HEK293 (cell line): ENCODE measurements at regions not wholly inside any gene's neighbourhood (a gene's known extent, or its start where the extent isn't known, plus 50 kb on each side); places are given as distances from the start of the nearest gene placed in this dataset.

ENCODE experiments used
- CTCF ChIA-PET: fragments of 350-600 bp; formaldehyde crosslinking; extraction: SDS; loops from one replicate; lab custom pipeline; 2021; ENCODE audit warnings: antibody characterized with exemption; lab: Yijun Ruan, JAX
- POLR2A ChIA-PET: fragments of 300-600 bp; formaldehyde crosslinking; extraction: SDS; loops from one replicate; lab custom pipeline; 2020; ENCODE audit warnings: antibody characterized with exemption, inconsistent platforms; lab: Yijun Ruan, JAX
- H3K27ac ChIP-seq: fragments of 200-500 bp; sonication (Bioruptor generic); 2 replicates; pipeline ENCODE4 v1.5.1; 2014; ENCODE audit warnings: low read depth, low read length, control low read depth, inconsistent platforms; ENCODE audit errors: extremely low read depth
- H3K36me3 ChIP-seq, 2 experiments: fragments of 200-500 bp in 1 of 2; sonication (Bioruptor generic) in 1 of 2; 1 replicate in 1 of 2; 2 replicates in 1 of 2; pipeline ENCODE4 v1.5.1; 2014 to 2017; ENCODE audit warnings: inconsistent platforms in 2 of 2, low read length in 2 of 2; ENCODE audit not compliant: control insufficient read depth in 2 of 2, insufficient read depth in 1 of 2
- H3K4me1 ChIP-seq: fragments of 200-500 bp; sonication (Bioruptor generic); 2 replicates; pipeline ENCODE4 v1.5.1; 2014; ENCODE audit warnings: mild to moderate bottlenecking, low read length, inconsistent platforms; ENCODE audit not compliant: control insufficient read depth, insufficient read depth
- H3K4me3 ChIP-seq: 2 replicates; pipeline ENCODE4 v1.5.1; 2011; ENCODE audit warnings: low read depth, mild to moderate bottlenecking, control low read depth, low read length, moderate library complexity
- H3K9me3 ChIP-seq: fragments of 200-500 bp; sonication (Bioruptor generic); 2 replicates; pipeline ENCODE4 v1.5.1; 2014; ENCODE audit warnings: low read depth, low read length, inconsistent platforms; ENCODE audit not compliant: control insufficient read depth, insufficient read depth
- BCL6B ChIP-seq: fragments of 450-650 bp; formaldehyde crosslinking; IDR thresholded peaks from 2 replicates; pipeline ENCODE4 v1.5.1; 2017; ENCODE audit warnings: missing biosample characterization, missing genetic modification characterization
- CTCF ChIP-seq: fragments of 450-650 bp; formaldehyde crosslinking; IDR thresholded peaks from 2 replicates; pipeline ENCODE4 v1.5.1; 2016; ENCODE audit warnings: missing biosample characterization, missing genetic modification characterization
- YY2 ChIP-seq: fragments of 450-650 bp; formaldehyde crosslinking; IDR thresholded peaks from 2 replicates; pipeline ENCODE4 v1.5.1; 2016; ENCODE audit warnings: missing biosample characterization, missing genetic modification characterization
- ZBTB1 ChIP-seq: fragments of 450-650 bp; formaldehyde crosslinking; IDR thresholded peaks from 2 replicates; pipeline ENCODE4 v1.5.1; 2016; ENCODE audit warnings: missing biosample characterization, missing genetic modification characterization
- ZBTB48 ChIP-seq: fragments of 450-650 bp; formaldehyde crosslinking; IDR thresholded peaks from 2 replicates; pipeline ENCODE4 v1.5.1; 2016; ENCODE audit warnings: missing biosample characterization, missing genetic modification characterization
- ZNF211 ChIP-seq: fragments of 450-650 bp; formaldehyde crosslinking; IDR thresholded peaks from 2 replicates; pipeline ENCODE4 v1.5.1; 2016; ENCODE audit warnings: low read depth, missing biosample characterization, missing genetic modification characterization
- ZNF24 ChIP-seq: fragments of 450-650 bp; formaldehyde crosslinking; IDR thresholded peaks from 2 replicates; pipeline ENCODE4 v1.5.1; 2016; ENCODE audit warnings: missing biosample characterization, missing genetic modification characterization
- ZNF341 ChIP-seq: fragments of 450-650 bp; formaldehyde crosslinking; IDR thresholded peaks from 2 replicates; pipeline ENCODE4; 2016; ENCODE audit warnings: low read depth, missing biosample characterization, missing genetic modification characterization
- ZNF366 ChIP-seq: fragments of 450-650 bp; formaldehyde crosslinking; conservative IDR thresholded peaks from 2 replicates; pipeline ENCODE4 v1.5.1; 2016; ENCODE audit warnings: missing biosample characterization, missing genetic modification characterization
- ZNF394 ChIP-seq: fragments of 450-650 bp; formaldehyde crosslinking; IDR thresholded peaks from 2 replicates; pipeline ENCODE4 v1.5.1; 2016; ENCODE audit warnings: missing biosample characterization, missing genetic modification characterization, mild to moderate bottlenecking, moderate library complexity, borderline replicate concordance
- ZNF48 ChIP-seq: fragments of 450-650 bp; formaldehyde crosslinking; IDR thresholded peaks from 2 replicates; pipeline ENCODE4 v1.5.1; 2016; ENCODE audit warnings: missing biosample characterization, missing genetic modification characterization
- ZNF501 ChIP-seq: fragments of 450-650 bp; formaldehyde crosslinking; IDR thresholded peaks from 2 replicates; pipeline ENCODE4 v1.5.1; 2016; ENCODE audit warnings: missing biosample characterization, missing genetic modification characterization
- ZNF513 ChIP-seq: fragments of 450-650 bp; IDR thresholded peaks from 2 replicates; pipeline ENCODE4 v1.5.1; 2018; ENCODE audit warnings: missing biosample characterization, missing genetic modification characterization
- ZNF600 ChIP-seq: fragments of 450-650 bp; formaldehyde crosslinking; IDR thresholded peaks from 2 replicates; pipeline ENCODE4 v1.5.1; 2016; ENCODE audit warnings: missing biosample characterization, missing genetic modification characterization
- ZNF626 ChIP-seq: fragments of 450-650 bp; sonication (Bioruptor Pico); formaldehyde crosslinking; IDR thresholded peaks from 2 replicates; pipeline ENCODE4 v1.5.1; 2018; ENCODE audit warnings: missing biosample characterization, missing genetic modification characterization, inconsistent platforms
- ZNF629 ChIP-seq: fragments of 450-650 bp; formaldehyde crosslinking; IDR thresholded peaks from 2 replicates; pipeline ENCODE4 v1.5.1; 2017; ENCODE audit warnings: missing biosample characterization, missing genetic modification characterization
- ZNF645 ChIP-seq: fragments of 450-650 bp; formaldehyde crosslinking; IDR thresholded peaks from 2 replicates; pipeline ENCODE4; 2016; ENCODE audit warnings: missing biosample characterization, missing genetic modification characterization
- ZNF704 ChIP-seq: fragments of 450-650 bp; formaldehyde crosslinking; IDR thresholded peaks from 2 replicates; pipeline ENCODE4 v1.5.1; 2016; ENCODE audit warnings: missing biosample characterization, missing genetic modification characterization
- ZNF768 ChIP-seq: fragments of 450-650 bp; formaldehyde crosslinking; IDR thresholded peaks from 2 replicates; pipeline ENCODE4 v1.5.1; 2018; ENCODE audit warnings: missing biosample characterization, mild to moderate bottlenecking, missing genetic modification characterization

GRCh38 chr1:36539526-36539925 lies 56.8 kb upstream of the CSF3R start:
- ChIA-PET POLR2A (no interaction called here), CTCF (no interaction called here)
- no peaks in the 10 kb centered on the region for H3K36me3 ChIP-seq
- H3K27ac ChIP-seq: no peak overlapping the region
- TF ChIP-seq CTCF (tag by site-specific recombination) (no peak), ZNF24 (tag by site-specific recombination) (no peak)
- no peak overlapping the region for H3K4me3 ChIP-seq
- H3K4me1 ChIP-seq: no peaks in the 10 kb centered on the region
- H3K9me3 ChIP-seq: no peaks in the 10 kb centered on the region

- CTCF ChIA-PET: no interaction called here
- POLR2A ChIA-PET: no interaction called here
- no peak overlapping the region for H3K4me3 ChIP-seq
- TF ChIP-seq ZNF48 (tag by site-specific recombination): no peak
- TF ChIP-seq ZBTB48 (tag by site-specific recombination): no peak
- no peak for TF ChIP-seq ZNF704 (tag by site-specific recombination)
- TF ChIP-seq YY2 (tag by site-specific recombination): no peak
- TF ChIP-seq ZNF626 (tag by site-specific recombination): no peak
- no peak for TF ChIP-seq ZNF366 (tag by site-specific recombination)
- no peak for TF ChIP-seq ZNF629 (tag by site-specific recombination)
- TF ChIP-seq ZNF645: no peak
- no peak for TF ChIP-seq ZBTB1
- no peak for TF ChIP-seq ZNF341 (tag by site-specific recombination)
- TF ChIP-seq ZNF600 (tag by site-specific recombination): no peak
- TF ChIP-seq ZNF394 (tag by site-specific recombination): no peak
- TF ChIP-seq ZNF513: no peak
- no peak for TF ChIP-seq ZNF211 (tag by site-specific recombination)
- no peak for TF ChIP-seq ZNF501
- H3K27ac ChIP-seq: no peak overlapping the region
- no peaks in the 10 kb centered on the region for H3K4me1 ChIP-seq
- no peaks in the 10 kb centered on the region for H3K36me3 ChIP-seq
- H3K9me3 ChIP-seq: no peaks in the 10 kb centered on the region
Observed at GRCh38 chr1:36537991-36538390, 55.3 kb upstream of the CSF3R start.

GRCh38 chr1:36537190-36537768 lies 54.6 kb upstream of the CSF3R start:
- no peak overlapping the region for H3K27ac ChIP-seq
- CTCF ChIA-PET: no interaction called here
- H3K4me3 ChIP-seq: no peak overlapping the region
- no peak for TF ChIP-seq BCL6B (tag by site-specific recombination)
- 0 out of 2 replicates have a peak, but pooled peaks have one; percentile 28 for TF ChIP-seq ZNF768 (tag by site-specific recombination)
- TF ChIP-seq, all 188 proteins: peak for 1
- no peaks in the 10 kb centered on the region for H3K9me3 ChIP-seq
- H3K4me1 ChIP-seq: no peaks in the 10 kb centered on the region
- no peaks in the 10 kb centered on the region for H3K36me3 ChIP-seq
- POLR2A ChIA-PET: no interaction called here
